HG03095 (cell line): ENCODE measurements at regions not wholly inside any gene's neighbourhood (a gene's known extent, or its start where the extent isn't known, plus 50 kb on each side); places are given as distances from the start of the nearest gene placed in this dataset.
A peak's percentile ranks its signal among the peaks of the same experiment; 100 is the strongest.

ENCODE experiments used
- ATAC-seq: cut with Tn5 transposase; IDR thresholded peaks from one replicate; pipeline ENCODE4 v1.9.1; 2021; ENCODE audit warnings: moderate library complexity; ENCODE audit not compliant: unreplicated experiment

- ATAC-seq = no peak
These were observed 66.3 kb downstream of the ITM2A start for GRCh38 chrX:79300856-79301255.

- ATAC-seq = no peak
These were observed 76.5 kb downstream of the ITM2A start for GRCh38 chrX:79290596-79290995.

DNA sequence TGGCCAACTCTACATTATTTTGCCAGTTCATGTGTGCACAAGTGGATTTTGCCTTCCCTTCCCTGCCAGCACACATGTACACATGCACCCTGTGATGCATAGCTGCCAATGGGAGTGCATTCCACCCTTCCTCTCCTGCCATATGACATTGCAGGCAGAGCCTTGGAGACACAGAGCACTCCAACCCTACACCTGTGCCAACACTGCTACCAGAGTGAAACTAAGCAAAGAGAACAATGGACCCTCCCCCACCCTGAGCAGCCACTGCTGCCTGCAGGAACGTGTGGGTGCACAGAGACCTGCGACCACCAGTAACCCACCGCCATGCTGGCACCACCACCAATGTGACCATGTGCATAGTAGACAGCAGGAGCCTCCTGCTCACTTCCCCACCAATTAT is 78.4 kb downstream of the ITM2A start:
- ATAC-seq = no peak

GRCh38 chrX:79287724-79288123 is 79.4 kb downstream of the ITM2A start:
- ATAC-seq = no peak

DNA sequence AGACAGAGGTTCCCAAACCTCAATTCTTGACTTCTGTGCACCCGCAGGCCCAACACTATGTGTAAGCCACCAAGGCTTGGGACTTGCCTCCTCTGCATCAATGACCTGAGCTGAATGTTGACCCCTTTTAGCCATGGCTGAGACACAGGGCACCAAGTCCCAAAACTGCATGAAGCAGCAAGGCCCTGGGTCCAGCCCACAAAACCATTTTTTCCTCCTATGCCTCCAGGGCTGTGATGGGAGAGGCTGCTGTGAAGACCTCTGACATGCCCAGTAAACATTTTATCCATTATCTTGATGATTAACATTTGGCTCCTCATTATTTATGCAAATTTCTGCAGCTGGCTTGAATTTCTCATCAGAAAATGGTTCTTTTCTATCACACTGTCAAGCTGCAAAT is 85.4 kb downstream of the ITM2A start:
- no peak for ATAC-seq

- ATAC-seq = peak; percentile 90
These were observed 96.7 kb downstream of the ITM2A start for GRCh38 chrX:79270401-79270800.

- no peak for ATAC-seq
These were observed 98.3 kb downstream of the ITM2A start for GRCh38 chrX:79268788-79269187.

- ATAC-seq = no peak
These were observed 100.4 kb downstream of the ITM2A start for GRCh38 chrX:79266702-79267101.

GRCh38 chrX:79263550-79263949 is 103.6 kb downstream of the ITM2A start:
- no peak for ATAC-seq

GRCh38 chrX:79259073-79259689 is 108.0 kb downstream of the ITM2A start:
- ATAC-seq = peak; percentile 90

GRCh38 chrX:79243691-79244090 is 99.2 kb downstream of the GPR174 start:
- ATAC-seq = no peak

- ATAC-seq = no peak
These were observed 91.4 kb downstream of the GPR174 start for GRCh38 chrX:79235899-79236298.

- ATAC-seq = no peak
These were observed 87.2 kb downstream of the GPR174 start for GRCh38 chrX:79231662-79232061.
